HTR-8/SVneo (cell line): ENCODE measurements at regions not wholly inside any gene's neighbourhood (a gene's known extent, or its start where the extent isn't known, plus 50 kb on each side); places are given as distances from the start of the nearest gene placed in this dataset.
"Not testable (repeated sequence)": the region's sequence is repeated elsewhere in the genome, so short reads cannot be mapped to it uniquely, and the experiment has no call there.

Source experiments
- DNase-seq: peaks from one replicate; pipeline ENCODE4 v3.0.0; 2011; ENCODE audit warnings: low spot score, mixed read lengths; ENCODE audit not compliant: insufficient read length
- FAIRE-seq: peaks from 2 replicates; lab custom pipeline; 2011; peaks lifted over from hg19 to GRCh38; lab: Jason Lieb, UNC

GRCh38 chr4:138398322-138398721, 156.2 kb upstream of the SLC7A11 start:
- no peak for FAIRE-seq
- no peak for DNase-seq

DNA sequence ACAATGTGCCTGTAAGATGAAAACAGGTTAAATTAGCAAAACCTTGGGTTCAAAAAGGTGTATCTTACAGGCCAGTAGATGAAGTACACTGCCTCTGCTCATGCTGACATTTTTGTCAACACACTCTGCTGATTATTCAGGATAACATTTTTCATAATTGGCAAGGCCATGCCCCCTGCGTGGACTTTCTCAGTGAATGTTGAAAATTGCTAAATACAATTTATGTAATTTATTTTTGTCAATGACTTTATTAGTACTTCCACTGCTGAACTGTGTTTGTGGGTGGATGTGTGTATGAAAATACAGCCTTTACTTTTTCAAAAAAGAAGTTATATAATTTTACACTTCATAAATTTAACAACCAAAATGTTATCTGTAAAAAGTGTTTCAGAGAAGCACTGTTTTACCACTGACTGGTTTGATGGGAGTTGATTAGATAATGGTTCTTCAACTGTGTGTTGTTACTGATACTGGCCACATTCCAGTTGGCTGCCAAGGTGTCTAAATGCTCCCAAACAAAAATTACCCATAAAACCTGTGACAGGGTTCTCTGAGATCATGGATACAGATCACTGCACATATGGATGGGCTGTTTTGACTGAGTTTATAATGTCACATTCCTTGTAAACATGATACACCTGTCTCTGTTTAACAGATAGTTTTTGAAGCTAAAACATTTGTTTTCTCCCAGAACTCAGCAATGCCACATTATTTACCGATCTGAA, 151.9 kb upstream of the SLC7A11 start:
- FAIRE-seq (no peak), DNase-seq (no peak)

- DNase-seq (no peak), FAIRE-seq (no peak)
Observed at GRCh38 chr4:138392751-138393308, 150.7 kb upstream of the SLC7A11 start.

DNA sequence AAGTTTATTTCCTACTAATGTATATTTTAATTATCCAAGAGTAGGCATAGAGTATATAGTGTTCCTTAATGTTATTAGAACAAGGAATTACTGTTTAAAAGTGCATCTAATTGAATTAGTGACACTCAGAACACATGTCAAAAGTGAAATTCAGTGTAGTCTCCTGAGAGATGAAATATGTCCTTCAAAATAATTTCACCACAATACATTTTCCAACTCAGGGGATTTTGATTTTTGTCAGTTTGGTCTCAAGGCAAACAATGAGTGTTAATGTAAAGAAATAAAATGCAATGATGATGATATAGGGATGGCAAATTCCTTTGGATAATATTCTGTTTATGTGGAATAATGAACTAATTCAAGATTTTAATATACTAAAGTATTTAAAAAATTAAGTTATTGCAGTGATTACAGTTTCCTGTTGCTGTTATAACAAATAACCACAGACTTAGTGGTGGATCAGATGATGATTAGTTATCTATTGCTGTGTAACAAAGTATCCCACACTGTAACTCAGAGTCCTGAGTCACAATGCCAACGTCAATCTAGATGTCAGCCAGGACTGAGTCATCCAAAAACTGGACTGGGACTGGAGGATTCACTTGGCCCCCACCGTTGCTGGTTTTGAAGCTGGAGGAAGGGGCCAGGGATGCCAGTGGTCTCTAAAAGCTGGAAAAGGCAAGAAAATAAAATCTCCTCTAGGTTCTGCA, 148.0 kb upstream of the SLC7A11 start:
- FAIRE-seq (no peak), DNase-seq (no peak)

GRCh38 chr4:138374947-138375346, 132.8 kb upstream of the SLC7A11 start:
- DNase-seq (no peak), FAIRE-seq (no peak)

GRCh38 chr4:138367942-138368341, 125.8 kb upstream of the SLC7A11 start:
- DNase-seq (no peak), FAIRE-seq (no peak)

- not testable (repeated sequence) for FAIRE-seq, DNase-seq
Observed at GRCh38 chr4:138352446-138352845, 110.3 kb upstream of the SLC7A11 start.

- no peak for DNase-seq
- no peak for FAIRE-seq
Observed at GRCh38 chr4:138348055-138348454, 105.9 kb upstream of the SLC7A11 start.

GRCh38 chr4:138347561-138347960, 105.4 kb upstream of the SLC7A11 start:
- FAIRE-seq: no peak
- DNase-seq: no peak

- DNase-seq (no peak), FAIRE-seq (no peak)
Observed at GRCh38 chr4:138344851-138345250, 102.7 kb upstream of the SLC7A11 start.

GRCh38 chr4:138344054-138344453, 101.9 kb upstream of the SLC7A11 start:
- FAIRE-seq (no peak), DNase-seq (no peak)

GRCh38 chr4:138341739-138342415, 99.7 kb upstream of the SLC7A11 start:
- FAIRE-seq (no peak), DNase-seq (no peak)

- DNase-seq (no peak), FAIRE-seq (no peak)
Observed at GRCh38 chr4:138338840-138339239, 96.7 kb upstream of the SLC7A11 start.

DNA sequence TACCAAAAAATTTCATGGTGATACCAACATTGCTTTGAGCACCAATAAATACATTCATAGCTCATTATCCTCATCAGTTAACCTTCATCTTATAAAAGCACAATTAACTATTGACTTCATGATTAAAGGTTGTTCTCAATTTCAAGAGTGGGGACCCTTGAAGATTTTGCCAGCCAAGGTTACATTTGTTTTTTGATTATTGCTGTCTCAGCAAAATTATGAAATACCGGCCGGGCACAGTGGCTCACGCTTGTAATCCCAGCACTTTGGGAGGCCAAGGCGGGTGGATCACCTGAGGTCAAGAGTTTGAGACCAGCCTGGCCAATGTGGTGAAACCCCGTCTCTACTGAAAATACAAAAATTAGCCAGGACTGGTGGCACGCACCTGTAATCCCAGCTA, 96.1 kb upstream of the SLC7A11 start:
- not testable (repeated sequence) for DNase-seq, FAIRE-seq

DNA sequence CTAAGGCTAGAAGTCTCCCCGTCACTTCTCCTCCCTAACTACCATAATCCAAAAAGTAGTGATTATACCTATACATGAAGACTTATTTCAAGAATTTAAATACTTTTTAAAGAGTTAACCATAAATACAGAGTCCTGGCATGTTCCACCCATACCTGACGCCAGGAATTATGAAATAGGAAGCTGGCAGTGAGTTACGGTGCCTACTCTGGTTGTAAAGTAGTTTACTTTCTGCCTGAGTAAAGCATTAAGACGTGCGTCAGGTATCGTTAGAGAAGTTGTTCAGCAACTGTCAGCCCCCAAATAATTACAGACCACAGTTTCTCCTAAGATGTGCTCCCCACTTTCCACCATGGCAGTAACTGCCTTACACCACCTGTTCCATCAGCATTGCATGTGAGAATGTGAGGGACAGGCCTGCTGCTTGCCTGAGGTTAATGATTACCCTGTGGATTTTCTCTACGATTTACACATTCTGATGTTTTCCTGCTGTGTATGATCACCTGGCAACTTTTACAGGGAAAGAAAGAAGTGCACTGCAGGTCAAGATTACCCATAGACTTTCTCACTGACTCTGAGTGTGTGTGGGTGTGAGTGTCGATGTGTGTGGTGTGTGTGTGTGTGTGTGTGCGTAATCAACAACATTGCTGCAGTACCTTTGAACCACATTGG, 92.3 kb upstream of the SLC7A11 start:
- FAIRE-seq (no peak), DNase-seq (no peak)

DNA sequence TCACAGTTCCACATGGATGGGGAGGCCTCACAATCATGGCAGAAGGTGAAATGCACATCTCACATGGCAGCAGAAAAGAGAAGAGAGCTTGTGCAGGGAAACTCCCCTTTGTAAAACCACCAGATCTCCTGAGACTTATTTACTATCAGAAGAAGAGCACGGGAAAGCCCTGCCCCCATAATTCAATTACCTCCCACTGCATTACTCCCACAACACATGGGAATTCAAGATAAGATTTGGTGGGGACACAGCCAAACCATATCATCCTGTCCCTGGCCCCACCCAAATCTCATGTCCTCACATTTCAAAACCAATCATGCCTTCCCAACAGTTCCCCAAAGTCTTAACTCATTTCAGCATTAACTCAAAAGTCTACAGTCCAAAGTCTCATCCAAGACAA, 90.3 kb upstream of the SLC7A11 start:
- not testable (repeated sequence) for FAIRE-seq, DNase-seq

DNA sequence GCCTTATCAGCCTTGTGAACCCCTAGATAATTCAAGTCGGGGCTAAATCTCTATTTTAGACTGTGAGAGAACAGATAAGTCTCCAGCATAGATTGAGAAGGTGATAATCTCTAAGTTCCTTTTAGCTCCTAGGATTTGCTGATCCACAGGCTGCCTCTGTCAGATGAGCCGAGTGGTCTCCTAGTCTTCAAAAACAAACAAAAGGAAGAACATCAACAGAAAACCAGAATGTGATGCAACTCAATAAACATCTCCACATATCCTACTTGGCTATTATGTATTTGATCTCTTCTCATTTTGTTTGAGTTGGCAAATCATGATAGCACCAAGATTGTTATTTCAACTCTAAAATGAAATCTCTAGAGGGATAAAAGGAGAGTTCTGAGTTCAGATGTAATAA, 88.4 kb upstream of the SLC7A11 start:
- FAIRE-seq (no peak), DNase-seq (no peak)

DNA sequence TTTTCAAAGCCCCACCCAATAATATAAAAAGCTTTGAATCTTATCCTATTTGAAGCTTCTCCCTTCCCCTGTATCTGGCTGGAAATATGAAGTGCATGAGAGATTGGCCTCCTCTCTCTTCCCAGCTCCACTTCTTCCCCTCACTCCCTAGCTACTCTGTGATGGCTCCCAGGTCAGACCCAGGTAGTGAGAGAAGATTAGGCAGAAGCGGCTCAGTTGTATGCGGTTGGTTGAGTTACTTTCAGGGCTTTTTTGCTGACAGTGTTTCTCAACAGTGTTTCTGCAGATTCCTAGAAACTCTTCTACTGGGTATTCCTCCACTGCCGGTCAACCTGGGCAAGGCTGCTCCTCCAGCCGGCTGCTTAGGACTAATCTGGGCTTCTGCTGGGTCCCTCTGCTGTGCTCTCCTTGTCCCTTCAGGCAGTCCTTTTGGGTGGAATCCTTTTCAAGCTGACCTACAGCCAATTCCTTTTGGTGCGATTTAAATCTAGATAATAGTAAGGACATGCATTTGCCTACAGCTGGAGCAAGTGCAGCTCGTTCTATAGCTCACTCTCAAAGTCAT, 87.4 kb upstream of the SLC7A11 start:
- DNase-seq: no peak
- FAIRE-seq: no peak

DNA sequence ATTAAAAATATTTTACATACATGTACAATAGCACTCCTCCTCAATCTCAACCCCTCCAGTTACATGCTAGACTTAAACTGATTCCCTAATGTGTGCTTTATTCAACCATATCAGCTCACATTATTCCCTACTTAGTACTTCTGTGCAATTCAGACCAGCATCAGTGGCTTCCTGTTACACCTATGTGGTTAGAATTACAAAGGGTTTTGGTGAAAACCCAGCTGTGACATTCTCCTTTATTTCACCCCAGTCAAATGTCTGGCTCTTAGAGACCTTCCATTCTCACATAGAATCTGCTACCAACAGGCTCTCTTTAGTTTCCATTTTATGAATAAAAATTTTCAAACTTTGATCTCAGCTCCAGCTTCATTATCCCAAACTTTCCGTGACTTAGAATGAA, 85.2 kb upstream of the SLC7A11 start:
- DNase-seq (no peak), FAIRE-seq (no peak)

DNA sequence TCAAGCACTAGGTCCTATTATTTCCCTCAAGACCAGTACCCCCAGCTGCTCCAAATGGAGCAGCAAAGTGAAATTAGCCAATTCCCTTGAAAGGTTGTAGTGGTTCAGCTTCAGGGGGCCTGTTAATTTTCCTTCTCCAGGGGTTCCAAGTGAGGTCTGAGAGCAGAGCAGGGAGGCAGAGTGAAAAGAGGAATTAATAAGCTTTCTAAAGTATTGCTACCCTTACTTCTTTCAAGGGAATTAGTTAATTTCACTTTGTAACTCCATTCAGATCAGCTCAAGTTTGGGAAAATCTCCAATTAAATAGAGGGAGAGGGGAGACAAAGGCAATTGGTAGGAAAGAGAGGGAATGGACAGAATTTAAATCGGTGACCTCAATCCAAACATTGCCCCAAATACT, 78.7 kb upstream of the SLC7A11 start:
- DNase-seq (no peak), FAIRE-seq (no peak)
